C4-2B (cell line): ENCODE measurements at regions not wholly inside any gene's neighbourhood (a gene's known extent, or its start where the extent isn't known, plus 50 kb on each side); places are given as distances from the start of the nearest gene placed in this dataset.

Source experiments
- ZFX ChIP-seq: fragments of 450-650 bp; IDR thresholded peaks from 2 replicates; pipeline ENCODE4 v1.6.1; 2017
- TF ChIP-seq, protein P1 (sequence below): fragments of 450-650 bp; conservative IDR thresholded peaks from 2 replicates; pipeline ENCODE4 v1.5.1; 2017; ENCODE audit warnings: mild to moderate bottlenecking

DNA sequence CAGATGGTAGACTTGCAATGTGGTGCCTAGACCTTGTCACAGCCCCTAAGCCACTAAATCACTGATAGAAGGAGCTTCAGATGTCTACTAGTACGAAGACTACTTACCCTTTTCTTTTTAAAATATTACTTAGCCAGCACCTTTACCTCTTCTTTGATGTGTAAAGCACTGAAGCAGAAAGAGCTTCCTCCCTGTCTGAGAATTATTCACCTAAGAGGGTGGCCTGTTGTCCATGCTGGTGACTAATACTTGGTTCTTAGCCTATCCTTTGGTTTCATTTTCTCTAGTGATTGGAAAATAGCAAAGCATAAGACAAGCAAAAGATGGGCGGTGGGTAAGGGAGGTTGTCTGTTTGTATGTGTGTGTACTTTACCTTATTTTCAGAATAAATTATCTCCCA is 794.6 kb downstream of the TFAP2A start:
- TF ChIP-seq, protein P1, sequence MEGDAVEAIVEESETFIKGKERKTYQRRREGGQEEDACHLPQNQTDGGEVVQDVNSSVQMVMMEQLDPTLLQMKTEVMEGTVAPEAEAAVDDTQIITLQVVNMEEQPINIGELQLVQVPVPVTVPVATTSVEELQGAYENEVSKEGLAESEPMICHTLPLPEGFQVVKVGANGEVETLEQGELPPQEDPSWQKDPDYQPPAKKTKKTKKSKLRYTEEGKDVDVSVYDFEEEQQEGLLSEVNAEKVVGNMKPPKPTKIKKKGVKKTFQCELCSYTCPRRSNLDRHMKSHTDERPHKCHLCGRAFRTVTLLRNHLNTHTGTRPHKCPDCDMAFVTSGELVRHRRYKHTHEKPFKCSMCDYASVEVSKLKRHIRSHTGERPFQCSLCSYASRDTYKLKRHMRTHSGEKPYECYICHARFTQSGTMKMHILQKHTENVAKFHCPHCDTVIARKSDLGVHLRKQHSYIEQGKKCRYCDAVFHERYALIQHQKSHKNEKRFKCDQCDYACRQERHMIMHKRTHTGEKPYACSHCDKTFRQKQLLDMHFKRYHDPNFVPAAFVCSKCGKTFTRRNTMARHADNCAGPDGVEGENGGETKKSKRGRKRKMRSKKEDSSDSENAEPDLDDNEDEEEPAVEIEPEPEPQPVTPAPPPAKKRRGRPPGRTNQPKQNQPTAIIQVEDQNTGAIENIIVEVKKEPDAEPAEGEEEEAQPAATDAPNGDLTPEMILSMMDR: no peak
- no peak for TF ChIP-seq ZFX
